GM21717 (cell line): ENCODE measurements at regions not wholly inside any gene's neighbourhood (a gene's known extent, or its start where the extent isn't known, plus 50 kb on each side); places are given as distances from the start of the nearest gene placed in this dataset.
A peak's percentile ranks its signal among the peaks of the same experiment; 100 is the strongest.

Experiments
- ATAC-seq: cut with Tn5 transposase; IDR thresholded peaks from one replicate; pipeline ENCODE4 v1.9.1; 2021; ENCODE audit warnings: mild to moderate bottlenecking, moderate library complexity; ENCODE audit not compliant: unreplicated experiment

GRCh38 chr6:26280407-26280806, 84.6 kb upstream of the BTN3A2 start:
- ATAC-seq: no peak

DNA sequence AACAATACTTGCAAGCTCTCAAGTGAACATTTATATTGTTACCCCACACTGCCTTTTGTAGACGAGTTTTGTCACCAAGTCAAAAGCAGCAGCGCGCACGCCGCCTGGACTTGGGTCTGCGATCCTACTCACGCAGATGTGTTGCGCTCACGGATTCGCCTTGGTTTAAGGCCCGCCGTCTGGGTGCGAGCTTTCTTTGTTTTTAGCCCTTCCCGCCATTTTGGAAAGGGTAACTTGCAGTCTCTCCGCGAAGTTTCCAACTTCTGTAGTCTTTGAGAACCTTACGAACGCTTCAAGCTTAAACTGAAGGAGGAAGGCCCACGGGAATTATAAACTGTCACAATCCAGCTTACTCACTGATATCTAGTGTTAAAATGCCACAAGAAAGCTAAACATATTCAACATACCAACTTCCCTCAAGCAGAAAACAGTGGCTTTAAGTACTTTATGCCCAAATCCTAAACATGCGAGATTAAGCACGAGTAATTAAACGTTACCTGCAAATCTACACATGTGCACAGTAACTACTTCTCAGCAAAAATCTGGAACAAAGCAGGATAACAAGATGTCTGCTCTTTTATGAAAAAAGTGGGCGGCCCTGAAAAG, 80.4 kb upstream of the BTN3A2 start:
- no peak for ATAC-seq

DNA sequence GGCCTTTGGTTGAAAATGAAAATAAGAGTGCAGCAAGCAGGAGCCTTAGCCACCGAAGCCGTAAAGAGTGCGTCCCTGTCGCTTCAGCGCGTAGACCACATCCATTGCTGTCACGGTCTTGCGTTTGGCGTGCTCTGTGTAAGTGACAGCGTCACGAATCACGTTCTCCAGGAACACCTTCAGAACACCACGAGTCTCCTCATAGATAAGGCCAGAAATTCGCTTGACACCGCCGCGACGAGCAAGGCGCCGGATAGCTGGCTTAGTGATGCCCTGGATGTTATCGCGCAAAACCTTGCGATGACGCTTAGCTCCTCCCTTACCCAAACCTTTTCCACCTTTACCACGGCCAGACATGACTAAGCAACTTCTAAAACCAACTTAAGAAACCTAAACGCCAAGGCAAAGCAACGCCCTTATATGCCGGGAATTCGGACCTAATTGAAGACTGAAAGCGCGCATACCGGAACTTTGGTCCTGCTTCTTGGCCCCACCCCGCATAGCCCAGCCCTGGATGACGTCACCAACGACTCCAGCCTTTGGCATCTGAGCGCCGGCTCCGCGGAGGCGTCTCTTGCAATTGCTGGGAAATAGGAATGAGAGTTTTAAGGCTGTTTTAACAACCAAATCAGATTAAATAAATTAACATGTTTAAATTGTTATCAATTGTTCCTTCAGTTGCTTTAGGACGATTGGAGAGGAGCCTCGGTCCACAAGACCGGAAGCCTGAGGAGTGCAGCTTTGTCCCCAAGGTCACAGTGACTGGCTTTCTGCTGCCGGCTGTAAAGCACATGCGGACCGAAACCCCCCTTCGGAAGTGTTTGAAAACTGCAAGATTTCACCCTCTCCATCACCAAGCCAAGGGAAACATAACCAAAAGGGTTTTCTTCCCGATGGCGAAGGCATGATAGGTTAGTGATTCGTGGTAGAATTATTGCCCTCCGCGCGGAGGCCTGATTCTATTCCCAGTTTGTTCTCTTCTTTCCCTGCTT, 79.6 kb upstream of the BTN3A2 start:
- peak; percentile 71 for ATAC-seq

DNA sequence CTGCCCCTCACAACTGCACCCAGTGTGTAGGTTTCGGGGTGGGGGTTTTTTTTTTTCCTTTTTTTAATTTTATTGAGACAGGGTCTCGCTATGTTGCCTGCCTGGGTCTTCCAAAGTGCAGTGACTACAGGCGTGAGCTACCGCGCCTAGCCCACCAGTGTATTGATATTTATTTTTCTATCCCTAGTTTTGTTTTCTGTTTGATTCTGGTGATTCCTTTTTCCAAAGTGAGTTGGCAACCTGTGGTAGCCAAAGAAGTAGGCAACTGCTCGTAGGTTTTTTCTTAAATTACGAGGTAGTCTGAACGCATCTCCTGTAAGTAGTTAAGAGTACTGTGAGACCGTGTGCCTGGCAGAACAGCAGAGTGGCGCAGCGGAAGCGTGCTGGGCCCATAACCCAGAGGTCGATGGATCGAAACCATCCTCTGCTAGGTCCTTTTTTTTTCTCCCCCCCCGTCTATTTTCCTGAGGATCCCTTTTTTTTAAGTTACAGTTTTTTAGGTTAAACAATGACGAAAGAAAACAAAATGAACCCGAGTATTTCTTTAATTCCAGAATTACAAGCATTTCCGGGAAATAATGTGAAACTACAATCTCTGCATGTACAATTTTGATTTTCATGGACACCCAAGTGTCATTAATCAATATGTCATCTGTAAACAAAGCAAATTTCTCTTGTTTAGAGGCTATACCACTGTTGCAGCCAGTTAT, 78.7 kb upstream of the BTN3A2 start:
- ATAC-seq: no peak

DNA sequence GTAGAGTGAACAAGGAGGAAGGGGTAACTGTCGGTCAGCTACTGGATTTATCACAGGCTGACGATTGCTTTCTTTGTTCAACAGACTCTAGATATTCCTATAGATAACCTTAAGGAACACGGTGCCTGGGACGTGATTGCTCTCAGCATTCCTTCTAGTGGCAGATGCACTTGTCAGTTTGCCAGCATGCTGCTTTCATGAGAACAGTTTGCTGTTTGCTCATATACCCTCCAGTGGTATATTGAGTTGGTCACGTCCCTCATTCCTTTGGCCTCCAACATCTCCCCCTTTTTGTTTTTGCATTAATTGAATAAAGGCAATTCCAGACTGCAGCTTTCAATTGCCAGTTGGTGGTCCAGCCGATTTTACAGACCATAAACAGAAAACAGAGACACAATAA, 76.8 kb upstream of the BTN3A2 start:
- ATAC-seq: no peak

DNA sequence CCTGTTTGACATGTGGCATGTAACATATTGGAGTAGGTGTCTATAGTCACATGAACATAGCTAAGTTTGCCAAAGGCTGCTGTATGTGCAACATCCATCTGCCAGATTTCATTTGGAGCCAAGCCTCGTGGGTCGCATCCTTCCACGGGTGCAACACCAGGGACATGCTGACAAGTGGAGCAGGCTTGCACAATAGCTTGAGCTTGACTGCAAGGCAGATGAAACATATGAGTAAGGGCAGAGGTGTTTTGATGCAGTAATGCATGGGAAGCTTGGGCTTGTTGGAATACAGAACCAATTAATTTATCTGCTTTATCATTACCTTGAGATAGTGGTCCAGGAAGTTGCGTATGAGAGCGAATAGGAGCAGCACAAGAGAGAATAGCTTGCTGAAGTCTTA, 74.1 kb upstream of the BTN3A2 start:
- no peak for ATAC-seq

- ATAC-seq: no peak
Measured at GRCh38 chr6:26292709-26293108, 72.3 kb upstream of the BTN3A2 start.

DNA sequence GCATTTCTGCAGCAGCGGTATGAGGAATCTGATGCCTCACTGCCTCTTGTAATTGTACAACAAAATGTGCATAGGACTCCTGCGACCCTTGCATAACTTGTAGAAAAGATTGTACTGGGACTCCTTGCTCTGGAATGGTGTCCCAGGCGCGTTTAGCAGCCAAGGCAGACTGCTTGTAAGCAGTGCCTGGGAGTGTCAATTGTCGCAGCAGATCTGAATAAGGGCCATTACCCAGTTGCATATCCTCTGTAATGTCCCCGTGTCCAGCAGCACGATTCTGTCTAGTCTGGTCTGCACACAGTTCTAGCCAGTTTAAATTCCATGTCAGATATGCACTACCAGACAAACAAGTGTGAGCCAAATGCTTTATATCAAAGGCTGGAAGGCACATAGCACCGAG, 70.7 kb upstream of the BTN3A2 start:
- no peak for ATAC-seq

- ATAC-seq: no peak
Measured at GRCh38 chr6:26295691-26296555, 69.1 kb upstream of the BTN3A2 start.

- no peak for ATAC-seq
Measured at GRCh38 chr6:26296556-26296856, 68.5 kb upstream of the BTN3A2 start.

DNA sequence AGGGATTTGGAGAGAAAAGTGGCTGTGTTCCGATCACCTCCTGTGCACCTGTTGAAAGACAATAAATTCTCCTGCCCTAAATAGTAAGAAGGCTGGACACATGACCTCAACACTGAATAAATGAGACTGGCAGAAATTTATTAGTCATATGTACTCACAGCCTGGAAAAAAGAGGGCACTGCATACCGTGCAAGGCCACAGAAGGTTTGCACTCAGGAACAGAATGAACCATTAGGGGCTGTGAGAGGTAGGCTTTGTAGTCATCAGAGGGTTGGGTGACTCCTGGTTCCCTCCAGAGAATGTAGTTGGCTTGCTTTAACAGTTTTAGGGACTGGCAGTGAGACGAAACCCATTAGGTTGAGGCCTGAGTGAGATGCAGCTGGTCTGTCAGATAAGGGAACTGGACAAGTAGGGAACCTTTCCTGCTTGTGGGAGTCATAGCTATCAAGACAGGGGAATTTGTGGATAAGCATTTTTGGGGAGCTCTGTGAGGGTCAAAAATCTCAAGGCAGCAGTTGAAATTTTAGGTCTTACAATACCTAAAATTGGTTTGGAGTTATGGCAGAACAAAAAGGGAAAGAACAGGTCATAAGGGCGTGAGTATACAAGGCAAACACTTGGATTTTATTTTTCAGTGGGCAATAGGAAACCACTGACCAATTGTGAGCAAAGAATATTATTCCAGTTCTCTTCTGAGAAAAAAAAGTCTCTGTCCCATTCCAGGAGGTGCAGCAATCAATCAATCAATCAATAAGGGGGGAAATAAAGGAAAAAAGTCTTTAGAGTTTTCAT, 67.9 kb upstream of the BTN3A2 start:
- ATAC-seq: no peak

DNA sequence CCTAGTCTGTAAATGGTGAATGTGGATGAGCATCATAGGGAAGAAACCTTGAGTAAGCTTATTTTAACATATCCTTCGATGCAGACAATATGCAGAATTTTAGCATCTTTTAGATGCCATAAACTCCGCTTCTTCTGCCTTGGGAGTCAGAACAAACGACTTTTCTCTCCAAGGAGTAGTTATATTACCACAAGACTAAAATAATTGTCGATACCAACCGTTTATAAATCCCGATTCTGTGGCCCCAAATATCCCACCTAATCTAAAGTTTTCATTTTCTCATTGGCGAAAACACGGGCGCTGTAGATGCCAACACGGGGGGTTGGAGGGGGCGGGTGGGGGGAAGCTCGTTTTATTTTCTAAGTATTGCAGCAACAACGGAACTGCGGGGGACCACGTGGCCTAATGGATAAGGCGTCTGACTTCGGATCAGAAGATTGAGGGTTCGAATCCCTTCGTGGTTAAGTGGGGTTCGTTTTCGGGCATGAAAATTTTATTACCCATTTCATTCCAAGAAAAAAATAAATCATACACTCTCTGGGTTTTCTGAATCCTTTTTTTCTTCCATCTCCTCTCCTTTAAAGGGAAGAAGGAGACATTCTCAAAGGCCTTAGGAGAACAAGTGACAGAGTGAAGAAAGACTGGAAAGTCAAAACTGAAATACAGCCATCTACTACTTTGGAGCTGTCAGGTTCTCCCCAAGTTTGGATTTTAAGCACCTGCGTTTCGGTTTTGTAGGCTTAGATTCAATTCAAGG, 65.5 kb upstream of the BTN3A2 start:
- ATAC-seq: no peak

- no peak for ATAC-seq
Measured at GRCh38 chr6:26300043-26300331, 65.0 kb upstream of the BTN3A2 start.

DNA sequence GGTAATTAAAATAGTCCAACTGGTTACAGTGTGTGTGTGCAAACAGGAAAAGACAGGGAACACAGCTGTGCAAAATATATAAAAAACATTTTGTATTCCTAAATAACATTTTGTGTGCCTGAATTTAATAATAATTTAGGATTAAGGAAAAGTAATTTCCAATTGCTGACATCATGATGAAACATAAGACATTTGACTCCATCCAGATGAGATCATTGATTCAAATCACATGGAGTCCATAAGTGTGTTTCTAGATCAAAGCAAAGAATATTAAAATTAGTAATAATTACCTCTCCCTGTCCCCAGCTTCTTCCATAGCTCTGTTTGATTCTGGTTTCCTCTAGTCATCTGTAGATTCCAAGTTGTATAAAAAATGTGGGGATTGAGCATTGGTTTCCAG, 64.6 kb upstream of the BTN3A2 start:
- no peak for ATAC-seq

- ATAC-seq: no peak
Measured at GRCh38 chr6:26300828-26301227, 64.2 kb upstream of the BTN3A2 start.

DNA sequence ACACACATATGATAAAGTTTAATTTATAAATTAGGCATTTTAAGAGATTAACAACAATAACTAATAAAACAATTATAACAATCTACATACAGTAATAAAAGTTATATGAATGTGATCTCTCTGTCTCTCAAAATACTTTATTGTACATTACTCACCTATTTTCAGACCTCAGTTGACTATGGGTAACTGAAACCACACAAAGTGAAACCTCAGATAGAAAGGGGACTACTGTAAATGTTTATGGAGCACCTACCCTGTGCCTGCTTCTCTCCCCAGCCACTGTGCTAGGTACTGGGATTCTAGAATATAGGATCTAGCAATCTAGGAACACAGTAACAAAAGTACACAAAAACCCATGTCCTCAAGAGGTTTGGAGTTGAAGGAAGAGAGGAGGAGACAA, 63.4 kb upstream of the BTN3A2 start:
- no peak for ATAC-seq

DNA sequence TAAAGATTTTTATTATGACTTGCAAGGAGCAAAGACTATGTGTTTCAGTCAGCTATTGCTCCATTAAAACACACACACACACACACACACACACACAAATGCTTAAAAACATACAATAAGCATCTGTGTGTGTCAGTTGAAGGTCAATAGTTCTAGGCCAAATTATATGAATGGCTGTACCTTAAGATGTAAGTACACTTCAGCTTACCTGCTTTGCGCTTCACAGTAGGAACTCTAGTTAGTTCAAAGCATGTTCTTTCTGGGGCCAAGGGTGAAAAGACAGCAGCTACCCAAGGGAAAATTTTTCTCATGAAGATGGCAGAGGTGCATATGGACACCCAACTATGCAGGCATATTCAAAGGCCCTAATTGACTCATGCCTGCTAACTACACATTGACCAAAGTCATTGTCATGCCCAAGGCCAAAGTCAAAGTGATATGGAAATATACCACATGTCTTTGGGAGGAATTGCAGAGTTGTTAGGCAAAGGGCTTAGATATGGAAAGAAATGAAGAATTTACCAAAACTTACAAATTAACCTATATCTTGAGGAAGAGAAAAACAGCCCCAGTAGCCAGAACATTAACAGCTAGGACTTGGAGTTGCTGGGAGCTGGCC, 61.9 kb upstream of the BTN3A2 start:
- ATAC-seq: no peak

DNA sequence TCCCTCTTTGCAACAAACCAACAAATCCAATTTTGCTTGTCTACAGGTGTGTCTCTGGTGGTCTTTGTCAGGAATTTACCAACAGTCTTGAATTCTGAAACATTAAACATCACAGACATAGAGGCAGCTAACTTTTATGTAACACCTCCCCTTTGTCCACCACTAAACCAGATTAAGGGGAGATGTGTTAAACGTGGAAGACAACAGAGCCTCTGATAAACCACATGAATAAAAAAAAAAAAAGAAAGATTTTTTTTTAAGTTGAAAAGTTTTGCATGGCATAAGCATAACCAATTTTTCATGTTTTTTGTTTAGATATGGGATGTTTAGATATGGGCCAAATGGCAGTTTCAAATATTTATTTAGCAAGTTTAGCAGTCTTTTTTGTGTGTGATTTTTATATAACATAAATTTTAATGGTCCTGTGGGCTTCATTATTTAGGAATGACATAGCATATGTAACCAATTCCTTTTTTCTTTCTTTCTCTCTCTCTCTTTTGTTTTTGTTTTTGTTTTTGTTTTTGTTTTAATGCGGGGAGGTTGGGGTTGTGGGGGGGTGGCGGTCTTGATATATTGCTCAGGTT, 60.7 kb upstream of the BTN3A2 start:
- no peak for ATAC-seq
